ENCODE measurements at regions not wholly inside any gene's neighbourhood (a gene's known extent, or its start where the extent isn't known, plus 50 kb on each side); places are given as distances from the start of the nearest gene placed in this dataset.

DNA sequence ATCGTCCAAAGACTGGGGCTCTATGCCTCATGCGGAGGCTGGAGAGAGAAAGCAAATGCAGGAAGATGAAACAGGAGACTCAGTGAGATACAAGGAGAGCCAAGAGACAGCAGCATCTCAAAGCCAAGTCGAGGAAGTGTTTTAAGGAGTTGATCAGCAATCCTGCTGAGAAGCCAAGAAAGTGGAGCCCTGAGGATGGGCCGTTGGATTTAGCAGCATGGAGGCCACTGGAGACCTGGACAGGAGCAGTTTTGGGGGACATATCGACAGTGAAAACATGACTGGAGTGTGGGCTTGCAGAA, 107.4 kb upstream of the ZBTB40 start:
- H3K36me3 Mint-ChIP-seq, result no peaks in the 10 kb centered on the region
- peaks cover 48% of the 10 kb centered on the region for H3K4me1 Mint-ChIP-seq (ENCODE audit: unreplicated experiment)
- DNase-seq (ENCODE audit: extremely low spot score, unreplicated experiment), result no peak
- TF ChIP-seq, protein P1, sequence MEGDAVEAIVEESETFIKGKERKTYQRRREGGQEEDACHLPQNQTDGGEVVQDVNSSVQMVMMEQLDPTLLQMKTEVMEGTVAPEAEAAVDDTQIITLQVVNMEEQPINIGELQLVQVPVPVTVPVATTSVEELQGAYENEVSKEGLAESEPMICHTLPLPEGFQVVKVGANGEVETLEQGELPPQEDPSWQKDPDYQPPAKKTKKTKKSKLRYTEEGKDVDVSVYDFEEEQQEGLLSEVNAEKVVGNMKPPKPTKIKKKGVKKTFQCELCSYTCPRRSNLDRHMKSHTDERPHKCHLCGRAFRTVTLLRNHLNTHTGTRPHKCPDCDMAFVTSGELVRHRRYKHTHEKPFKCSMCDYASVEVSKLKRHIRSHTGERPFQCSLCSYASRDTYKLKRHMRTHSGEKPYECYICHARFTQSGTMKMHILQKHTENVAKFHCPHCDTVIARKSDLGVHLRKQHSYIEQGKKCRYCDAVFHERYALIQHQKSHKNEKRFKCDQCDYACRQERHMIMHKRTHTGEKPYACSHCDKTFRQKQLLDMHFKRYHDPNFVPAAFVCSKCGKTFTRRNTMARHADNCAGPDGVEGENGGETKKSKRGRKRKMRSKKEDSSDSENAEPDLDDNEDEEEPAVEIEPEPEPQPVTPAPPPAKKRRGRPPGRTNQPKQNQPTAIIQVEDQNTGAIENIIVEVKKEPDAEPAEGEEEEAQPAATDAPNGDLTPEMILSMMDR (conservative IDR thresholded peaks at IDR 0.05), result no peak
- H3K4me3 Mint-ChIP-seq, result no peak overlapping the region
- H3K9me3 Mint-ChIP-seq, result no peaks in the 10 kb centered on the region
- H3K27me3 Mint-ChIP-seq, result peaks cover 43% of the 10 kb centered on the region
- no peak overlapping the region for H3K27ac Mint-ChIP-seq

DNA sequence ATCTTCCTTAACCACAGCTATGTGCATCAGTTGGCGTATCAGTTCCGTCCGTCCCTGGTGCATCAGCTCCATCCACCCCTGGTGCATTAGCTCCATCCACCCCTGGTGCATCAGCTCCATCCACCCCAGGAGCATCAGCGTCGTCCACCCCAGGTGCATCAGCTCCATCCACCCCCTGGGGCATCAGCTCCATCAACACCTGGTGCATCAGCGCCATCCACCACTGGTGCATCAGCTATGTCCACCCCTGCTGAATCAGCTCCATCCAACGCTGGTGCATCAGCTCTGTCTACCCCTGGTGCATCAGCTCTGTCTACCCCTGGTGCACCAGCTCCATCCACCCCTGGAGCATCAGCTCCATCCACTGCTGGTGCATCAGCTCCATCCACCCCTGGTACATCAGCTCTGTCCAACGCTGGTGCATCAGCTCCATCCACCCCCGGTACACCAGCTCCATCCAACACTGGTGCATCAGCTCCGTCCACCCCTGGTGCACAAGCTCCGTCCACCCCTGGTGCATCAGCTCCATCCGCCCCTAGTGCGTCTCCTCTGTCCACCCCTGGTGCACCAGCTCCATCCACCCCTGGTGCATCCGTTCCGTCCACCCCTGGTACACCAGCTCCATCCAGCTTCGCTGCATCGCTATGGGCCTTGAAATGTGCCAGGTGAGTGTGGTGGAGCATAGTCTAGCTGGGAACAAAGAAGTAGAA, 106.6 kb upstream of the ZBTB40 start:
- DNase-seq (ENCODE audit: extremely low spot score, unreplicated experiment), result no peak
- H3K9me3 Mint-ChIP-seq, result no peaks in the 10 kb centered on the region
- no peak overlapping the region for H3K4me3 Mint-ChIP-seq
- H3K36me3 Mint-ChIP-seq, result no peaks in the 10 kb centered on the region
- H3K4me1 Mint-ChIP-seq (ENCODE audit: unreplicated experiment), result peaks cover 50% of the 10 kb centered on the region
- TF ChIP-seq, protein P1 (conservative IDR thresholded peaks at IDR 0.05), result no peak
- H3K27me3 Mint-ChIP-seq, result peaks cover 42% of the 10 kb centered on the region
- H3K27ac Mint-ChIP-seq, result no peak overlapping the region

DNA sequence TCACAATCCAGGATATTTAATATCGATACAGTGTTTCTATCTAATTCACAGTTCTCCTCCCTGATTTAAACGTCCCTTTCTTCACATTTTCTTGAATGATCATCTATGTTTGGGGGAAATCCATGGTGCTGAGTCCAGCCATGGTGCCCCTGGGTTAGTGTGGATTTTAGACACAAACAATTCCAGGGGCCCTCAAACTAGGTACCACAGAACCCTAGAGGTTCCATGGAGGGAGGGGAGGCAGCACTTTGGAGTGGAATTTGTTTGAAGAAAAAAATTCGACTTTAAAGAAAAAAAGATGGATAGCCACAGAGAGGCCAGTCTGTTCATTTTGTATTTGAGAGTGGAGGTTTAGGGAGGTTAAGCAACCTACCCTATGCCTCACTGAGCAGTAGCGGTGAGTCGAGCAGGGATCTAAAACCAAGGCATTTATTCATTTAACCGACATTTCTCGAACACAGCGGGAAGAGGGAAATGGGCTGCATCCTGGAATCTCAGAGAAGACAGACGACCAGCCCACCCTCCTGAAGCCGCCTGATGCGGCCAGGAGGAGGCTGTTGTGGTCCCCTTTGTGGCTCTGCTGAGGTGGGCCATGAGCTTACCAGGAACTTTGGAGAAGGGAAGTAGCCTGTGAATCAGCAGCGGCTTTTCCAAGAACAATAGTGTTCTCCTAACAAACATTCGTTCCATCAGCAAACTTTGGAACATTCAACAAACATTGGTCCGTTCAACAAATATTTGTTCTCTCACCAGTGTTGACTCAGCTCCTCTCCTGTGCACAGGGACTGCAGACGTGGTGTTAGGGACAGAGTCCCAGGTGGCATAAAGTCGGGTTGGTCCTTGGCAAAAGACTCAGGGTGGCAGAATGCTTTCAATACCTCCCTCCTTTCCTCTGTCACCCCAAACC, 103.5 kb upstream of the ZBTB40 start:
- no peak for DNase-seq (ENCODE audit: extremely low spot score, unreplicated experiment)
- TF ChIP-seq, protein P1 (conservative IDR thresholded peaks at IDR 0.05), result no peak
- Mint-ChIP-seq H3K36me3 (no peaks in the 10 kb centered on the region), H3K4me1 (ENCODE audit: unreplicated experiment) (peaks cover 51% of the 10 kb centered on the region), H3K9me3 (no peaks in the 10 kb centered on the region), H3K4me3 (peak overlapping the region; percentile 4), H3K27me3 (peaks cover 49% of the 10 kb centered on the region), H3K27ac (no peak overlapping the region)

DNA sequence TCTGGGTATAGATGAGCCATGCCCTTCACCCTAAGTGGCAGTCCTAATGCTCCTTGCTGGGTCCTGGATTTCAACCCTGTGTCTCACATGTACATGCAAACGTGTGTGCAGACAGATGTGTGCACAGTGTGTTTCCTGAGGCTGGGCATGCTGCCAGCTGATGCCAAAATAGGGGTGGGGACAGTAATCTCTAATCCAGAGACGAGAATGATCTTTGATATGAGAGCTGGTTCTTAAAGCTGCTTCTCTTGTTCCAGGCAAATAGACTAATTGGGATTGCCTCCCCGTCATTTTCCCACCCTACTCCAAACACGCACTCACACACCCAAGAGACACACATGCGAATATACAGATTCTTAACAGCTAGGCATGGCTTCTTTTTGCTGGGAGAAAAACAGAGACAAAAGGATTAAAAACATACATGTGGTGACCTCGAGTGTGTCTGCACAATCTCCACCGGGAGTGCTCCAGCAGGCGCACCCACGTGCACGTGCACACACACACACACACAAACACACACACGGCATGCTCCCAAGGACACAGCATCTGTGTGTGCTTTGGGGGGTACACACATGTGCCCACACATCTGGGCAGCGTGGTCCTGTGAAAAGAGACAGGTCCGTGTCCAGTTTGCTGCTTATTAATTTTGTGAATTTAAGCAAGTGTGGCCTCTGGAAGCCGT, 102.1 kb upstream of the ZBTB40 start:
- Mint-ChIP-seq H3K27me3 (peaks cover 38% of the 10 kb centered on the region), H3K4me1 (ENCODE audit: unreplicated experiment) (peaks cover 40% of the 10 kb centered on the region), H3K4me3 (peak overlapping the region; percentile 20), H3K27ac (no peak overlapping the region), H3K9me3 (no peaks in the 10 kb centered on the region), H3K36me3 (no peaks in the 10 kb centered on the region)
- DNase-seq (ENCODE audit: extremely low spot score, unreplicated experiment), result no peak
- TF ChIP-seq, protein P1 (conservative IDR thresholded peaks at IDR 0.05), result no peak

DNA sequence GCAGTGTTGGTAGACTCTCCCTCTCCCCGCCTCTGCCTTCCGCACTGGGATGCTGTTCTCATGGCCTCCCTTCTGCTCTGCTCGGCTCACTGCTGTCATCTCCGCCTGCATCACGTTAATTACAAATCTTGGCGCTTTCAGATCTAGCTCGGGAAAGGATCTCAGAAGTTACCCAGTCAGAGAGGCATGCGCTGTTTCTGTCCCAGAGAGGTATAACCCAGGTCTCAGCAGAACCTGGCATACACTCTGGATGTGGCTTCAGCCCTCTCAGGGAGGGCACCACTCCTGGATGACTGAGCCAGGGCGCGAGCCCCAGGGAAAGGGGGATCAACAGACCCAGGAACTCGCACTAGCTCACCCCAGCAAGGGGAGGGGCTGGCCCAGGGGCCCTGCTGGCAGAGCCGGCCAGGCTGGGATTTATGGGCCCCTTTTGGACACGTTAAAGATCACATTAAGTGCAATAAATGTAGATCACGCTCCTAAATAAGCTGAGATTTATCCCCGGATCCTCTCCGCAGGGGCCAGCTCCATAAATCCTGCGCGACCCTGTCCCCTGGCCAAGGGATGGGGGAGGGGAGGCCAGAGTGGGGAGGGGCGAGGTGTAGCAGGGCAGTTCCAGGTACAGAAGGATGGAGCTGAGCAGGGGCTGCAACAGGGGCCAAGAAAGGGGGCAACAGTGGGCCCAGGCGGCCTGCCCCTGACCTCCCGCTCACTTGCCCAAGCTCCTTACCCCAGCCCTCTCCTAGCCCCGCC, 101.3 kb upstream of the ZBTB40 start:
- TF ChIP-seq, protein P1 (conservative IDR thresholded peaks at IDR 0.05), result no peak
- Mint-ChIP-seq H3K4me3 (peak overlapping the region; percentile 21), H3K27ac (peak overlapping the region; percentile 19), H3K36me3 (no peaks in the 10 kb centered on the region), H3K9me3 (no peaks in the 10 kb centered on the region), H3K27me3 (peaks cover 30% of the 10 kb centered on the region), H3K4me1 (ENCODE audit: unreplicated experiment) (peaks cover 40% of the 10 kb centered on the region)
- no peak for DNase-seq (ENCODE audit: extremely low spot score, unreplicated experiment)
